Endothelial cell of umbilical vein (primary cell): ENCODE measurements at regions not wholly inside any gene's neighbourhood (a gene's known extent, or its start where the extent isn't known, plus 50 kb on each side); places are given as distances from the start of the nearest gene placed in this dataset.

Experiments used
- BruUV-seq: library from RNA; stranded (reverse); fragments of 400-500 nt; replicated peaks from 2 replicates; lab custom pipeline; 2021; lab: Mats Ljungman, UMichigan
- CTCF ChIA-PET: fragments of 300-600, 350-600 bp; sonication (Branson Sonifier 250); formaldehyde crosslinking; loops from one replicate; lab custom pipeline; 2021; ENCODE audit warnings: antibody characterized with exemption, inconsistent platforms; lab: Charles Lee
- POLR2A ChIA-PET: fragments of 300-600, 350-600 bp; sonication (Branson Sonifier 250); formaldehyde crosslinking; loops from one replicate; lab custom pipeline; 2021; ENCODE audit warnings: antibody characterized with exemption, inconsistent platforms; lab: Charles Lee
- DNase-seq: peaks from one replicate; pipeline ENCODE4 v3.0.0-alpha.2; 2011; ENCODE audit warnings: low read depth, low spot score
- FAIRE-seq: peaks from 2 replicates; lab custom pipeline; 2011; peaks lifted over from hg19 to GRCh38; lab: Jason Lieb, UNC
- H2AFZ ChIP-seq: 2 replicates; pipeline ENCODE4 v1.6.0; 2012; ENCODE audit warnings: low read depth, low read length, control low read depth, inconsistent platforms
- H3K27ac ChIP-seq: 2 replicates; pipeline ENCODE4 v1.5.1; 2011; ENCODE audit warnings: low read depth, mild to moderate bottlenecking, control low read depth, low read length, moderate library complexity; ENCODE audit not compliant: insufficient read depth
- H3K27me3 ChIP-seq, 2 experiments: 2 replicates each; pipeline versions ENCODE4 v1.6.0 to v1.6.1; 2011; ENCODE audit warnings: low read length in 2 of 2, mixed read lengths in 1 of 2; ENCODE audit not compliant: control insufficient read depth in 2 of 2, insufficient read depth in 2 of 2
- H3K36me3 ChIP-seq, 2 experiments: 2 replicates in 1 of 2; 3 replicates in 1 of 2; pipeline ENCODE4 v1.5.1; 2011; ENCODE audit warnings: low read length in 2 of 2, mild to moderate bottlenecking in 1 of 2, moderate library complexity in 1 of 2; ENCODE audit not compliant: control insufficient read depth in 2 of 2, insufficient read depth in 2 of 2; ENCODE audit errors: extremely low read depth in 1 of 2
- H3K4me1 ChIP-seq: 3 replicates; pipeline ENCODE4 v1.5.1; 2011; ENCODE audit warnings: mild to moderate bottlenecking, low read length; ENCODE audit not compliant: control insufficient read depth, insufficient read depth; ENCODE audit errors: extremely low read depth
- H3K4me2 ChIP-seq: 2 replicates; pipeline ENCODE4 v1.6.1; 2011; ENCODE audit warnings: low read length, control low read depth, mixed read lengths; ENCODE audit not compliant: insufficient read depth
- H3K4me3 ChIP-seq, 3 experiments: fragments of 200-600 bp in 1 of 3; sonication (generic), shearing (Covaris generic) in 1 of 3; replicated peaks in 1 of 3; 2 replicates each; pipeline ENCODE4 v1.5.1; 2011 to 2016; ENCODE audit warnings: control low read depth in 3 of 3, low read length in 3 of 3, mild to moderate bottlenecking in 2 of 3, inconsistent platforms in 1 of 3, low read depth in 1 of 3, moderate library complexity in 1 of 3; ENCODE audit not compliant: insufficient read depth in 1 of 3
- H3K79me2 ChIP-seq: 2 replicates; pipeline ENCODE4 v1.6.0; 2012; ENCODE audit warnings: low read length, inconsistent platforms; ENCODE audit not compliant: control insufficient read depth, insufficient read depth
- H3K9ac ChIP-seq: replicated peaks from 2 replicates; pipeline ENCODE3; 2011; ENCODE audit warnings: low read length, control low read depth; ENCODE audit not compliant: insufficient read depth; ENCODE audit errors: extremely low read depth
- H3K9me1 ChIP-seq: replicated peaks from 3 replicates; pipeline ENCODE4 v1.6.0; 2011; ENCODE audit warnings: mild to moderate bottlenecking, low read length; ENCODE audit not compliant: control insufficient read depth, insufficient read depth; ENCODE audit errors: extremely low read depth
- H3K9me3 ChIP-seq: replicated peaks from 2 replicates; pipeline ENCODE4 v1.5.1; 2012; ENCODE audit warnings: low read length, inconsistent platforms; ENCODE audit not compliant: control insufficient read depth, insufficient read depth
- H4K20me1 ChIP-seq: replicated peaks from 2 replicates; pipeline ENCODE3; 2011; ENCODE audit warnings: mild to moderate bottlenecking, low read length; ENCODE audit not compliant: control insufficient read depth, insufficient read depth; ENCODE audit errors: extremely low read depth
- EZH2 ChIP-seq: IDR thresholded peaks from 2 replicates; pipeline ENCODE4 v1.6.1; 2012; ENCODE audit warnings: borderline replicate concordance, low read depth, mild to moderate bottlenecking, moderate library complexity, low read length, inconsistent platforms; ENCODE audit not compliant: severe bottlenecking
- MYC ChIP-seq: IDR thresholded peaks from one replicate; pipeline ENCODE4 v1.6.1; 2011; ENCODE audit warnings: mild to moderate bottlenecking, low read depth, low read length
- POLR2A ChIP-seq: IDR thresholded peaks from 2 replicates; pipeline ENCODE4 v1.6.1; 2012; ENCODE audit warnings: low read depth, mild to moderate bottlenecking, control low read depth, low read length
- dilution Hi-C: fragments of 300-500 bp; cut with MboI; formaldehyde crosslinking; loops from one replicate; pipeline ENCODE4 v1.15.0; 2019; ENCODE audit warnings: low sequenced_read_pairs; ENCODE audit not compliant: extremely low pct_ligation_motif_present
- intact Hi-C: fragments of 100-400 bp; cut with micrococcal nuclease; formaldehyde crosslinking; loops from one replicate; pipeline ENCODE4 v1.10.0; 2022
- TF ChIP-seq, protein P1 (sequence below): IDR thresholded peaks from 2 replicates; pipeline ENCODE4 v1.6.1; 2011; ENCODE audit not compliant: insufficient read depth, insufficient read length
- TF ChIP-seq, protein P2 (sequence below), 2 donors: IDR thresholded peaks; 1 replicate in 1 of 2; 2 replicates in 1 of 2; pipeline ENCODE4 v1.5.1; 2011; ENCODE audit warnings: low read length in 2 of 2, mild to moderate bottlenecking in 2 of 2, moderate library complexity in 2 of 2, control low read depth in 1 of 2, inconsistent platforms in 1 of 2, low read depth in 1 of 2; ENCODE audit not compliant: insufficient read depth in 1 of 2; ENCODE audit errors: extremely low read depth in 1 of 2

DNA sequence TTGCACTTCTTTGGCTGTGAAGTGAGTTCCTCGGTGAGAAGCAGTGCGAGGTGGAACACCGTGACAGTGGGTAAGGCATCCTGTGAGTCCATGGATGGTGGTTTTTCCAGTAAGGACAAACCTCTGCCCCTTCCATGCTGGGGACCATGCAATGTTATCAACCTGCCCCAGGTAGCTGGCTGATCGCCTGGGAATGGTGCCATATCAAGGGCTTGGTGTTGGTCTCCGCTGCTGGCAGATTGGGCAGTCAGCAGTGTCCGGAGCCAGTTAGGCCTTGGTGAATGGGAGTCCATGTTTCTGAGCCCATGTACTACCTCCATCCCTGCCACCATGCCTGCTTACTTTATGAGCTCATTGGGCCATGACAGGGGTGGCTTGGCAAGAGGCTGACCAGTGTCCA, 114.7 kb upstream of the C14orf180 start:
- no peak for FAIRE-seq

More for the DNA sequence above, 114.7 kb upstream of the C14orf180 start:
- DNase-seq: no peak
- TF ChIP-seq EZH2: no peak
- TF ChIP-seq POLR2A: no peak
- TF ChIP-seq, protein P1, sequence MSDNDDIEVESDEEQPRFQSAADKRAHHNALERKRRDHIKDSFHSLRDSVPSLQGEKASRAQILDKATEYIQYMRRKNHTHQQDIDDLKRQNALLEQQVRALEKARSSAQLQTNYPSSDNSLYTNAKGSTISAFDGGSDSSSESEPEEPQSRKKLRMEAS: no peak
- no peak for TF ChIP-seq MYC
- TF ChIP-seq, protein P2, sequence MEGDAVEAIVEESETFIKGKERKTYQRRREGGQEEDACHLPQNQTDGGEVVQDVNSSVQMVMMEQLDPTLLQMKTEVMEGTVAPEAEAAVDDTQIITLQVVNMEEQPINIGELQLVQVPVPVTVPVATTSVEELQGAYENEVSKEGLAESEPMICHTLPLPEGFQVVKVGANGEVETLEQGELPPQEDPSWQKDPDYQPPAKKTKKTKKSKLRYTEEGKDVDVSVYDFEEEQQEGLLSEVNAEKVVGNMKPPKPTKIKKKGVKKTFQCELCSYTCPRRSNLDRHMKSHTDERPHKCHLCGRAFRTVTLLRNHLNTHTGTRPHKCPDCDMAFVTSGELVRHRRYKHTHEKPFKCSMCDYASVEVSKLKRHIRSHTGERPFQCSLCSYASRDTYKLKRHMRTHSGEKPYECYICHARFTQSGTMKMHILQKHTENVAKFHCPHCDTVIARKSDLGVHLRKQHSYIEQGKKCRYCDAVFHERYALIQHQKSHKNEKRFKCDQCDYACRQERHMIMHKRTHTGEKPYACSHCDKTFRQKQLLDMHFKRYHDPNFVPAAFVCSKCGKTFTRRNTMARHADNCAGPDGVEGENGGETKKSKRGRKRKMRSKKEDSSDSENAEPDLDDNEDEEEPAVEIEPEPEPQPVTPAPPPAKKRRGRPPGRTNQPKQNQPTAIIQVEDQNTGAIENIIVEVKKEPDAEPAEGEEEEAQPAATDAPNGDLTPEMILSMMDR (IDR thresholded peaks at IDR 0.05; ENCODE audit: extremely low read depth in 1 of 2, insufficient read depth in 1 of 2, low read depth in 1 of 2, low read length in 2 of 2): no peak
- BruUV-seq: no TSS peak
- peaks cover 14 to 27% of the 10 kb centered on the region in 2 experiments for H3K27me3 ChIP-seq
- intact Hi-C loops (no loop called here), dilution Hi-C loops (no loop called here)
- H3K4me3 ChIP-seq: no peak overlapping the region
- H3K4me2 ChIP-seq: no peak overlapping the region
- no peaks in the 10 kb centered on the region for H3K79me2 ChIP-seq
- H2AFZ ChIP-seq: no peak overlapping the region
- POLR2A ChIA-PET: no interaction called here
- H3K9me3 ChIP-seq: no peaks in the 10 kb centered on the region
- no peaks in the 10 kb centered on the region for H3K4me1 ChIP-seq
- H4K20me1 ChIP-seq: no peaks in the 10 kb centered on the region
- CTCF ChIA-PET: no interaction called here
- no peak overlapping the region for H3K9ac ChIP-seq
- H3K27ac ChIP-seq: no peak overlapping the region
- H3K36me3 ChIP-seq: no peaks in the 10 kb centered on the region
- no peaks in the 10 kb centered on the region for H3K9me1 ChIP-seq
